ENCODE measurements at regions not wholly inside any gene's neighbourhood (a gene's known extent, or its start where the extent isn't known, plus 50 kb on each side); places are given as distances from the start of the nearest gene placed in this dataset.

DNA sequence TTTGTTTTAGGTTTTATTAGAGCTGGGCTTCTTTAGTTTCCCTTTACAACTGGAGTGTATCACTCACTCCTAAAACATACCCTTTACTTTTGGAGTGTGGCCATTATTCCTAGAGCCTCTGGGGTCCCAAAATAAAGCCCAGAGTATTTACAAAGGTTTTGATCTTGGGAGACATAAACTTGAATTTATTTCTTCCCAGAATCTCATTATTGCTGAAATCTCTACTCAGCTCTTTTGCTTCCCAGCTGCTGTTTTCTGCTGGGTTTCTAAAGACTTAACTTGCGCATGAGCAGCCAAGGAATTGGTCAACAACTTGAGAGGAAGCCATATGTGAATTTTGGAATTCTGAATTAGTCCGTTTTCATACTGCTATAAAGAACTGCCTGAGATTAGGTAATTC, 94.5 kb upstream of the NRSN1 start:
- Histone ChIP-seq H3K4me3 (no peak overlapping the region), H3K27me3 (no peaks in the 10 kb centered on the region), H3K4me1 (no peaks in the 10 kb centered on the region), H3K36me3 (no peaks in the 10 kb centered on the region), H3K27ac (no peak overlapping the region), H3K9me3 (no peaks in the 10 kb centered on the region)
- intact Hi-C loops (cut with DNase I), result no loop called here
- TF ChIP-seq, protein P1, sequence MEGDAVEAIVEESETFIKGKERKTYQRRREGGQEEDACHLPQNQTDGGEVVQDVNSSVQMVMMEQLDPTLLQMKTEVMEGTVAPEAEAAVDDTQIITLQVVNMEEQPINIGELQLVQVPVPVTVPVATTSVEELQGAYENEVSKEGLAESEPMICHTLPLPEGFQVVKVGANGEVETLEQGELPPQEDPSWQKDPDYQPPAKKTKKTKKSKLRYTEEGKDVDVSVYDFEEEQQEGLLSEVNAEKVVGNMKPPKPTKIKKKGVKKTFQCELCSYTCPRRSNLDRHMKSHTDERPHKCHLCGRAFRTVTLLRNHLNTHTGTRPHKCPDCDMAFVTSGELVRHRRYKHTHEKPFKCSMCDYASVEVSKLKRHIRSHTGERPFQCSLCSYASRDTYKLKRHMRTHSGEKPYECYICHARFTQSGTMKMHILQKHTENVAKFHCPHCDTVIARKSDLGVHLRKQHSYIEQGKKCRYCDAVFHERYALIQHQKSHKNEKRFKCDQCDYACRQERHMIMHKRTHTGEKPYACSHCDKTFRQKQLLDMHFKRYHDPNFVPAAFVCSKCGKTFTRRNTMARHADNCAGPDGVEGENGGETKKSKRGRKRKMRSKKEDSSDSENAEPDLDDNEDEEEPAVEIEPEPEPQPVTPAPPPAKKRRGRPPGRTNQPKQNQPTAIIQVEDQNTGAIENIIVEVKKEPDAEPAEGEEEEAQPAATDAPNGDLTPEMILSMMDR (IDR thresholded peaks at IDR 0.05), result no peak
- no peak for TF ChIP-seq POLR2A (IDR thresholded peaks at IDR 0.05)
- DNase-seq, result no peak
- WGBS (ENCODE audit: insufficient coverage, low coverage, low lambda C conversion rate, missing lambda C conversion rate), result 49% methylated on average over 2 of the region's 2 CpGs
- ATAC-seq, result no peak

DNA sequence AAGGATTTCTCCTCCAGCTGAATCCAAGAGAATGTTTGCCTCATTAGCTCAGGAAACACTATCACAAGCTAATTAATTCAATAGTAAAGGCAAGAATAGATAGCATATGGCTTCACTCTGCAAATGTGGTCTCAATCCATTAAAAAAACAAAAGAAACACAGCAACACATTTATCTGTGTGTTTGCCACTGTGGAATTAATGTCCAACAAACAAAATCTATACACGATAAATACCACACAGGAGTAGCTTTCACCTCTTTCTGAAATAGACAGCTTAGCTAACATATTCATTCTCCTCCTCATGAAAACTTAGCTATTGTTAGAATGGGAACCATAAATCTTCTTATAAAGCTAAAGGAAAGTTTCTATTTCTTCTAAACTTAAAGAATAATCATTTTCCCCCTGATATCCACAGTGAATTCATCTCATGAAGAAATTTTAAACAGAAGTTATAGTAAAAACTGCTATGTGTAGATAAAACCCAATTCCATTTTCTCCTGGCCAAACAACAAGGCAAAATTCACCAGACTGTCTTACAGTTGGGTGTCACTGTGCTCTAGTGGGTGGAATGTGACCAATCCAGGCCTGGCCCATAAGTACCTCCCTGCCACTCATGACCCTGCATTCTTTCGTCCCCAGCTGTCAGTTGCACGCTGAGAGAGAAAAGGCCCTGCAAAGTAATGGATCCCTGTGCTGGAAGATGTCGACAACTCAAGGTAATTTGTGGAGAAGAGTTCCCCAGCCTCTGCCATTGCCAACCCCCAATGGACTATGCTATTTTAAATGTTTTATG, 92.9 kb upstream of the NRSN1 start:
- intact Hi-C loops (cut with DNase I), result no loop called here
- H3K36me3 ChIP-seq, result no peaks in the 10 kb centered on the region
- TF ChIP-seq POLR2A (IDR thresholded peaks at IDR 0.05), result no peak
- TF ChIP-seq, protein P1 (IDR thresholded peaks at IDR 0.05), result no peak
- no peak overlapping the region for H3K27ac ChIP-seq
- no peaks in the 10 kb centered on the region for H3K27me3 ChIP-seq
- H3K9me3 ChIP-seq, result no peaks in the 10 kb centered on the region
- no peaks in the 10 kb centered on the region for H3K4me1 ChIP-seq
- DNase-seq (no peak), ATAC-seq (no peak)
- H3K4me3 ChIP-seq, result no peak overlapping the region
- WGBS (ENCODE audit: insufficient coverage, low coverage, low lambda C conversion rate, missing lambda C conversion rate), result 58% methylated on average over 4 of the region's 4 CpGs

DNA sequence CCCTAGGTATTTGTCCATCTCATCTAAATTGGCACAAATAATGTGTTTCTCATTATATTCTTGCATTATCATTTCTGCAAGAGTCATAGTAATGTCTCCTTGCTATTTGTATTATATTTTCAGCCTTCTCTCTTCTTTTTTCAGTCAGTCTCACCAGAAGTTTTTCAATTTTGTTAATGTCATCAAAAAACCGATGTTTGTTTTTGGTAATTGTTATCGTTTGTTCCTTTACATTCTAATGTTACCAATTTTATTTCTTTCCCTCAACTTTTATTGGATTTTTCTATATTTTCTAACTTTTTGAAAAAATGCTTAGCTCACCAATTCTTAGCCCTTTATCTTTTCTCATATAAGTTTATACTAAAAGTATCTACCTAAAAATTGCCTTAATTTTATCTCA, 82.2 kb upstream of the NRSN1 start:
- Histone ChIP-seq H3K9me3 (no peaks in the 10 kb centered on the region), H3K4me1 (no peaks in the 10 kb centered on the region), H3K4me3 (no peak overlapping the region), H3K27ac (no peak overlapping the region), H3K36me3 (no peaks in the 10 kb centered on the region), H3K27me3 (no peaks in the 10 kb centered on the region)
- 83% methylated on average over 2 of the region's 2 CpGs for WGBS (ENCODE audit: insufficient coverage, low coverage, low lambda C conversion rate, missing lambda C conversion rate)
- intact Hi-C loops (cut with DNase I), result no loop called here
- TF ChIP-seq, protein P1 (IDR thresholded peaks at IDR 0.05), result no peak
- TF ChIP-seq POLR2A (IDR thresholded peaks at IDR 0.05), result no peak
- DNase-seq, result no peak
- no peak for ATAC-seq

DNA sequence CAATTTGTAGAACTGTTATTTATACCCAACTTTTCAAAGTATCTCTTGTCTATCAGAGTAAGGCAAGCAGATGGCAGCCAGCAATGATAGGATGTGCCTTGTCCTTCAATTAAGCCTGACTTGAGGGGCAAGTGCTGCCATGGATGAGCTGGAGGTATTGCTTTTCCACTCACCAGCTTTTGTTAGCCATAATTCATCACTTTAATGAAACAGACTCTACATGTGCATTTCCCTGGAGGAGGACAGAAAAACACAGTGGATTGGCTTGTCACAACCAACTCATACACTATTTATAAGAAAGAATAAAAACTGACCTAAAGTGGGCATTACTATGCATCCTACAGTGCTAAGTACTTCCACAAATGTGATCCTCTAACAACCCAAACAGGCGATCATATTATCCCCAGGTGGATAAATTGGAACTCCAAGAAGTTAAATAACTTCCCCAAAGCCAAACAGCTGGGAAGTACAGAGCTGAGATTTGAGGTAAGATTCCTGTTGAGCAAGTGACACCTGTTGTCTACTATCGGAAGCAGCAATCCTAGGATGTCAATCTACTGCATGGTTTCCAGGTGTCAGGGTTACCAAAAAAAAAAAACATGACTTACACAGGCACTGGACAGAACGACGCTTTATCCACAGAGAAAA, 73.9 kb upstream of the NRSN1 start:
- Histone ChIP-seq H3K27ac (no peak overlapping the region), H3K9me3 (no peaks in the 10 kb centered on the region), H3K27me3 (no peaks in the 10 kb centered on the region), H3K36me3 (no peaks in the 10 kb centered on the region), H3K4me1 (no peaks in the 10 kb centered on the region), H3K4me3 (no peak overlapping the region)
- DNase-seq (no peak), ATAC-seq (no peak)
- TF ChIP-seq POLR2A (IDR thresholded peaks at IDR 0.05), result no peak
- TF ChIP-seq, protein P1 (IDR thresholded peaks at IDR 0.05), result no peak
- WGBS (ENCODE audit: insufficient coverage, low coverage, low lambda C conversion rate, missing lambda C conversion rate), result 73% methylated on average over 2 of the region's 4 CpGs
- intact Hi-C loops (cut with DNase I), result no loop called here

Data from right lobe of liver (tissue), 6 donors.